Astrocyte (in vitro differentiated cells and primary cell): ENCODE measurements at regions not wholly inside any gene's neighbourhood (a gene's known extent, or its start where the extent isn't known, plus 50 kb on each side); places are given as distances from the start of the nearest gene placed in this dataset.

ENCODE experiments used
- DNase-seq: peaks from one replicate; pipeline ENCODE4 v3.0.0-alpha.2; 2010; ENCODE audit warnings: low read depth
- FAIRE-seq: peaks from 2 replicates; lab custom pipeline; 2011; peaks lifted over from hg19 to GRCh38; lab: Jason Lieb, UNC
- H2AFZ ChIP-seq: 2 replicates; pipeline ENCODE4 v1.6.0; 2012; ENCODE audit warnings: low read depth, low read length, inconsistent platforms
- H3K27ac ChIP-seq: 2 replicates; pipeline ENCODE4 v1.5.1; 2011; ENCODE audit warnings: low read depth, low read length, inconsistent platforms
- H3K27me3 ChIP-seq: 2 replicates; pipeline ENCODE4 v1.6.0; 2011; ENCODE audit warnings: low read length, inconsistent platforms; ENCODE audit not compliant: insufficient read depth
- H3K36me3 ChIP-seq: 2 replicates; pipeline ENCODE4 v1.5.1; 2011; ENCODE audit warnings: low read length, inconsistent platforms; ENCODE audit not compliant: insufficient read depth
- H3K4me1 ChIP-seq: 2 replicates; pipeline ENCODE4 v1.5.1; 2011; ENCODE audit warnings: low read length, inconsistent platforms; ENCODE audit not compliant: insufficient read depth
- H3K4me2 ChIP-seq: 2 replicates; pipeline ENCODE4 v1.6.0; 2012; ENCODE audit warnings: low read length, inconsistent platforms
- H3K4me3 ChIP-seq: 2 replicates; pipeline ENCODE4 v1.5.1; 2011; ENCODE audit warnings: low read depth, mild to moderate bottlenecking, low read length, inconsistent platforms; ENCODE audit not compliant: insufficient read depth
- H3K79me2 ChIP-seq: 2 replicates; pipeline ENCODE4 v1.6.0; 2012; ENCODE audit warnings: mild to moderate bottlenecking, low read length, inconsistent platforms; ENCODE audit not compliant: insufficient read depth
- H3K9ac ChIP-seq: 2 replicates; pipeline ENCODE4 v1.6.0; 2012; ENCODE audit warnings: mild to moderate bottlenecking, low read length, inconsistent platforms
- H3K9me3 ChIP-seq: 2 replicates; pipeline ENCODE4 v1.5.1; 2012; ENCODE audit warnings: low read depth, mild to moderate bottlenecking, low read length, inconsistent platforms; ENCODE audit not compliant: insufficient read depth
- H4K20me1 ChIP-seq: 2 replicates; pipeline ENCODE4 v1.6.0; 2012; ENCODE audit warnings: low read length, inconsistent platforms; ENCODE audit not compliant: insufficient read depth
- H3K27ac Mint-ChIP-seq: one replicate; pipeline ENCODE4 v1.8.0; 2021; ENCODE audit warnings: mild to moderate bottlenecking, mixed read lengths; ENCODE audit not compliant: unreplicated experiment
- H3K27me3 Mint-ChIP-seq: one replicate; pipeline ENCODE4 v1.8.0; 2021; ENCODE audit warnings: low read depth, mixed read lengths; ENCODE audit not compliant: unreplicated experiment
- H3K36me3 Mint-ChIP-seq: one replicate; pipeline ENCODE4 v1.8.0; 2021; ENCODE audit warnings: low read depth, mixed read lengths; ENCODE audit not compliant: unreplicated experiment
- H3K4me1 Mint-ChIP-seq: one replicate; pipeline ENCODE4 v1.8.0; 2021; ENCODE audit warnings: low read depth, mixed read lengths; ENCODE audit not compliant: unreplicated experiment
- H3K4me3 Mint-ChIP-seq: one replicate; pipeline ENCODE4 v1.8.0; 2021; ENCODE audit warnings: mild to moderate bottlenecking, moderate library complexity, mixed read lengths; ENCODE audit not compliant: unreplicated experiment
- H3K9me3 Mint-ChIP-seq: one replicate; pipeline ENCODE4 v1.8.0; 2021; ENCODE audit warnings: mild to moderate bottlenecking, mixed read lengths; ENCODE audit not compliant: unreplicated experiment
- EZH2 ChIP-seq: IDR thresholded peaks from 2 replicates; pipeline ENCODE4 v1.6.1; 2012; ENCODE audit warnings: mild to moderate bottlenecking, low read length, inconsistent platforms; ENCODE audit not compliant: insufficient read depth
- TF ChIP-seq, protein P1 (sequence below): IDR thresholded peaks from 2 replicates; pipeline ENCODE4 v1.5.1; 2011; ENCODE audit warnings: low read depth, mild to moderate bottlenecking, inconsistent platforms, low read length, moderate library complexity; ENCODE audit not compliant: insufficient read depth

DNA sequence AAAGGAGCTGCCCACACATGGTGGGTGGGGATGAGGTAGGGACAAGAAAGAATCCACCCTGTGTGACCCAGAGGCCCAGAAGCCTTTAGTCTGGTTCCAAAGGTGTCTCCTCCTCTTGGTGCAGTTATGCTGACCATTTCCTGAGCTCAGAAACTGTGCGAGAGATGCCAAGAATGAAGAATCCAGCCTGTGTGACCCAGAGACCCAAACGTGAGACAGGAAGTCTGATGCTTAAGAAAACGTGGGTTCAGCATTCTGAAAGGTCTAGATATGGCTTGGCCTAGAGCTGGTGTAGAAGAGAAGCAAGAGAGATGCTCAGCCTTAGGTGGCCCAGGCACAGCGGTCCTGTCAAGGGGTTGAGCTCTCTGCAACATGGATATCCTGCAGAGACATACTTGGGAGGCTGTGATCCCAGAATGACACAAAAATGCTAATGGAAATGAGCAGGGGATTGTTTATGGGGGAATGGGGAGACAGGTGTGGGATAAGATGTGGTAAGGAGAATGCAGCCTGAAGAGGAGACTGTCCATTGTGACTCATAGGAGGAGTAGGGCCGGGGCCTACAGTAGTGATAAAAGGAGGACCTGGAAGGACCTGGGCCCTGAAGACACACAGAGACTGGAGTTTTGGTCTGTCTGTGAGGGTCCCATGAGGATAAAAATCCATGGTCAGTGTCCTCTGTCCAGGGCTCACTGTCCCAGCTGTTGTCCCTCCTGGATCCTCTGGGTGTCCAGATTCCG lies 79.0 kb downstream of the ZNF280B start:
- Histone ChIP-seq H3K36me3 (no peaks in the 10 kb centered on the region), H4K20me1 (no peaks in the 10 kb centered on the region), H3K9me3 (no peaks in the 10 kb centered on the region), H3K27ac (no peak overlapping the region), H3K9ac (no peak overlapping the region), H3K79me2 (no peaks in the 10 kb centered on the region), H3K27me3 (peaks cover 6% of the 10 kb centered on the region), H3K4me3 (no peak overlapping the region), H3K4me2 (no peak overlapping the region), H2AFZ (no peak overlapping the region), H3K4me1 (no peaks in the 10 kb centered on the region)
- FAIRE-seq: no peak
- TF ChIP-seq EZH2: no peak
- TF ChIP-seq, protein P1, sequence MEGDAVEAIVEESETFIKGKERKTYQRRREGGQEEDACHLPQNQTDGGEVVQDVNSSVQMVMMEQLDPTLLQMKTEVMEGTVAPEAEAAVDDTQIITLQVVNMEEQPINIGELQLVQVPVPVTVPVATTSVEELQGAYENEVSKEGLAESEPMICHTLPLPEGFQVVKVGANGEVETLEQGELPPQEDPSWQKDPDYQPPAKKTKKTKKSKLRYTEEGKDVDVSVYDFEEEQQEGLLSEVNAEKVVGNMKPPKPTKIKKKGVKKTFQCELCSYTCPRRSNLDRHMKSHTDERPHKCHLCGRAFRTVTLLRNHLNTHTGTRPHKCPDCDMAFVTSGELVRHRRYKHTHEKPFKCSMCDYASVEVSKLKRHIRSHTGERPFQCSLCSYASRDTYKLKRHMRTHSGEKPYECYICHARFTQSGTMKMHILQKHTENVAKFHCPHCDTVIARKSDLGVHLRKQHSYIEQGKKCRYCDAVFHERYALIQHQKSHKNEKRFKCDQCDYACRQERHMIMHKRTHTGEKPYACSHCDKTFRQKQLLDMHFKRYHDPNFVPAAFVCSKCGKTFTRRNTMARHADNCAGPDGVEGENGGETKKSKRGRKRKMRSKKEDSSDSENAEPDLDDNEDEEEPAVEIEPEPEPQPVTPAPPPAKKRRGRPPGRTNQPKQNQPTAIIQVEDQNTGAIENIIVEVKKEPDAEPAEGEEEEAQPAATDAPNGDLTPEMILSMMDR: no peak
- H3K4me3 Mint-ChIP-seq: peak overlapping the region; percentile 11
- H3K27ac Mint-ChIP-seq: no peak overlapping the region
- no peak for DNase-seq
- peaks cover 2% of the 10 kb centered on the region for H3K36me3 Mint-ChIP-seq
- peaks cover 6% of the 10 kb centered on the region for H3K9me3 Mint-ChIP-seq
- H3K4me1 Mint-ChIP-seq: no peaks in the 10 kb centered on the region
- peaks cover 73% of the 10 kb centered on the region for H3K27me3 Mint-ChIP-seq

DNA sequence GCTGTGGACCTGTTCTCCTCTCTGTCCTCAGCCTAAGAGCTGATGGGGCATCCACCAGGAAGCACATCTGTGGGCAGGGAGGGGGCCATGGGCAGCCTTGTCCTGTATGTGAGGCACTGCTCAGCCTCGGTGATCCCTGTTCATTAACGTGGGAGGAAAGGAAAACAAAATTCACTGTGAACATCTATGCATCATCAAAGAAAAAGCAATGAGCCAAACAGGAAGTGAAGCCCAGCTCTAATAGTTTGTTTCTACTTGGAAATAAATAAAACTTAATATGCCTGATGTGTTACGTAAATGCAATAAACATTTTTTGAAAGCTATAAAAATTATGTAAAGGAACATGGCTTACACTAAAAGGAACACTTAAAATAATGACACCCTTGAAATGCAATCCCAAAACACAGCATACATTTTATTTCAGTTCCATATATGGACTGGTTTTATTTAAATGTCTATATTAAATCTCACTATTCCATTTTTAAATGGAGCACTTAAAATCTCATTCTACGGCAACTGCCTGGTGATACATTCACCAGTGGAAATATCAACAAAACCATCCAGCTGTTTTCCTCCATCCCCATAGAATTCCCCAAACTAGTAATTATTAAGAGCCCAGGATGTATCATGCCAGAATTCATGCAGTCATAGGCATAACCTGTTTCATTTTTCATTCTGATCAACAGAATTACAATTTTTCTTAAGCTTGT lies 78.3 kb downstream of the ZNF280B start:
- H3K9me3 ChIP-seq: no peaks in the 10 kb centered on the region
- H3K4me1 ChIP-seq: no peaks in the 10 kb centered on the region
- peaks cover 5% of the 10 kb centered on the region for H3K27me3 ChIP-seq
- Mint-ChIP-seq H3K4me1 (no peaks in the 10 kb centered on the region), H3K27ac (no peak overlapping the region), H3K4me3 (no peak overlapping the region), H3K36me3 (no peaks in the 10 kb centered on the region), H3K9me3 (peaks cover 8% of the 10 kb centered on the region), H3K27me3 (peaks cover 76% of the 10 kb centered on the region)
- DNase-seq (no peak), FAIRE-seq (no peak)
- no peak overlapping the region for H3K4me2 ChIP-seq
- H3K27ac ChIP-seq: no peak overlapping the region
- no peaks in the 10 kb centered on the region for H4K20me1 ChIP-seq
- no peak overlapping the region for H2AFZ ChIP-seq
- TF ChIP-seq EZH2: no peak
- TF ChIP-seq, protein P1: no peak
- no peak overlapping the region for H3K4me3 ChIP-seq
- H3K79me2 ChIP-seq: no peaks in the 10 kb centered on the region
- no peak overlapping the region for H3K9ac ChIP-seq
- no peaks in the 10 kb centered on the region for H3K36me3 ChIP-seq
